K562 (cell line): ENCODE measurements at regions not wholly inside any gene's neighbourhood (a gene's known extent, or its start where the extent isn't known, plus 50 kb on each side); places are given as distances from the start of the nearest gene placed in this dataset.

ENCODE experiments used
- CEBPB ChIP-seq: fragments of 450-650 bp; IDR thresholded peaks from 2 replicates; pipeline ENCODE4 v1.6.1; 2016; ENCODE audit warnings: missing genetic modification characterization, missing compliant biosample characterization
- EP300 ChIP-seq: IDR thresholded peaks from 2 replicates; pipeline ENCODE4 v1.6.1; 2012; ENCODE audit warnings: low read length, improper control_type of control experiment
- GABPA ChIP-seq: fragments of 200-800 bp; sonication (Bioruptor generic); conservative IDR thresholded peaks from 2 replicates; pipeline ENCODE4 v1.6.1; 2016; ENCODE audit warnings: low read depth, missing genetic modification characterization, missing compliant biosample characterization
- HNRNPL ChIP-seq: fragments of 200-400 bp; formaldehyde crosslinking; IDR thresholded peaks from 2 replicates; pipeline ENCODE4 v1.6.1; 2017; ENCODE audit warnings: low read depth, mild to moderate bottlenecking, low read length
- POLR2A ChIP-seq: fragments of 450-650 bp; conservative IDR thresholded peaks from 2 replicates; pipeline ENCODE4 v1.6.1; 2016
- RAD21 ChIP-seq, 2 experiments: fragments of 250-450 bp in 1 of 2; fragments of 450-650 bp in 1 of 2; sonication (Bioruptor Pico) in 1 of 2; formaldehyde crosslinking in 1 of 2; IDR thresholded peaks in 1 of 2; conservative IDR thresholded peaks in 1 of 2; 2 replicates each; pipeline versions ENCODE4 v1.4.0 to v1.8.0; 2020 to 2022; ENCODE audit warnings: mild to moderate bottlenecking in 2 of 2, moderate library complexity in 1 of 2
- RBM39 ChIP-seq: fragments of 200-400 bp; formaldehyde crosslinking; optimal IDR thresholded peaks from 2 replicates; pipeline ENCODE3; 2018; ENCODE audit warnings: low read depth, low read length
- ZBTB1 ChIP-seq: sonication (generic); formaldehyde crosslinking; IDR thresholded peaks from 2 replicates; pipeline ENCODE4 v1.8.1; 2023; ENCODE audit warnings: missing genetic modification reagents, low read depth, mild to moderate bottlenecking, borderline replicate concordance
- ZNF232 ChIP-seq: sonication (generic); formaldehyde crosslinking; IDR thresholded peaks from 2 replicates; pipeline ENCODE4 v1.8.0; 2022; ENCODE audit warnings: mild to moderate bottlenecking, missing genetic modification reagents
- TF ChIP-seq, protein P1 (sequence below): IDR thresholded peaks from 3 replicates; pipeline ENCODE4 v1.6.1; 2011; ENCODE audit warnings: borderline replicate concordance, mild to moderate bottlenecking; ENCODE audit not compliant: insufficient read length, insufficient read depth
- TF ChIP-seq, protein P2 (sequence below): fragments of 250-450 bp; sonication (Bioruptor Pico); IDR thresholded peaks from 2 replicates; pipeline ENCODE4 v1.9.0; 2021; ENCODE audit warnings: mild to moderate bottlenecking
- TF ChIP-seq, protein P3 (sequence below), 3 experiments: IDR thresholded peaks in 2 of 3; conservative IDR thresholded peaks in 1 of 3; 2 replicates each; pipeline ENCODE4 v1.5.1; 2011 to 2012; ENCODE audit warnings: low read length in 3 of 3, mild to moderate bottlenecking in 3 of 3, control low read depth in 2 of 3, improper control_type of control experiment in 1 of 3, inconsistent platforms in 1 of 3, low read depth in 1 of 3, mixed read lengths in 1 of 3, moderate library complexity in 1 of 3; ENCODE audit not compliant: insufficient read depth in 2 of 3

DNA sequence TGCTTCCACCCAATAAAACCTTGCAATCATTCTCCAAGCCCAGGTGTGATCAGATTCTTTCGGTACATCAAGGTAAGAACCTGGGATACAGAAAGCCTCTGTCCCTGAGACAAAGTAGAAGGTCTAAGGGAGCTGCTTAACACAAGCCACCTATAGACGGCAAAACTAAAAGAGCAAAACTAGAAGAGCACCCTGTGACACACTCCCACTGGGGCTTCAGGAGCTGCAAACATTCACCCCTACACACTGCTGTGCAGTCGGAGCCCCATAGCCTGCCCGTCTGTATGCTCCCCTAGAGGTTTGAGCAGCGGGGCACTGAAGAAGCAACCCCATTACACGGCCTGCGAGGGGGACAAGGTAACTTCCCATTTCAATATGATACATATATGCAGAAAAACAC, 179.6 kb upstream of the CDH9 start:
- TF ChIP-seq HNRNPL (no peak), RBM39 (no peak), EP300 (no peak), ZBTB1 (no peak), GABPA (tag) (no peak), CEBPB (tag) (no peak), ZNF232 (no peak), POLR2A (no peak), RAD21 (CRISPR knock-in tag; conservative IDR thresholded peaks at IDR 0.05 in 1 of 2, IDR thresholded peaks at IDR 0.05 in 1 of 2) (no peak)
- TF ChIP-seq, protein P1, sequence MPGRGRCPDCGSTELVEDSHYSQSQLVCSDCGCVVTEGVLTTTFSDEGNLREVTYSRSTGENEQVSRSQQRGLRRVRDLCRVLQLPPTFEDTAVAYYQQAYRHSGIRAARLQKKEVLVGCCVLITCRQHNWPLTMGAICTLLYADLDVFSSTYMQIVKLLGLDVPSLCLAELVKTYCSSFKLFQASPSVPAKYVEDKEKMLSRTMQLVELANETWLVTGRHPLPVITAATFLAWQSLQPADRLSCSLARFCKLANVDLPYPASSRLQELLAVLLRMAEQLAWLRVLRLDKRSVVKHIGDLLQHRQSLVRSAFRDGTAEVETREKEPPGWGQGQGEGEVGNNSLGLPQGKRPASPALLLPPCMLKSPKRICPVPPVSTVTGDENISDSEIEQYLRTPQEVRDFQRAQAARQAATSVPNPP, result no peak
- TF ChIP-seq, protein P2, sequence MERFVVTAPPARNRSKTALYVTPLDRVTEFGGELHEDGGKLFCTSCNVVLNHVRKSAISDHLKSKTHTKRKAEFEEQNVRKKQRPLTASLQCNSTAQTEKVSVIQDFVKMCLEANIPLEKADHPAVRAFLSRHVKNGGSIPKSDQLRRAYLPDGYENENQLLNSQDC, result no peak
- TF ChIP-seq, protein P3, sequence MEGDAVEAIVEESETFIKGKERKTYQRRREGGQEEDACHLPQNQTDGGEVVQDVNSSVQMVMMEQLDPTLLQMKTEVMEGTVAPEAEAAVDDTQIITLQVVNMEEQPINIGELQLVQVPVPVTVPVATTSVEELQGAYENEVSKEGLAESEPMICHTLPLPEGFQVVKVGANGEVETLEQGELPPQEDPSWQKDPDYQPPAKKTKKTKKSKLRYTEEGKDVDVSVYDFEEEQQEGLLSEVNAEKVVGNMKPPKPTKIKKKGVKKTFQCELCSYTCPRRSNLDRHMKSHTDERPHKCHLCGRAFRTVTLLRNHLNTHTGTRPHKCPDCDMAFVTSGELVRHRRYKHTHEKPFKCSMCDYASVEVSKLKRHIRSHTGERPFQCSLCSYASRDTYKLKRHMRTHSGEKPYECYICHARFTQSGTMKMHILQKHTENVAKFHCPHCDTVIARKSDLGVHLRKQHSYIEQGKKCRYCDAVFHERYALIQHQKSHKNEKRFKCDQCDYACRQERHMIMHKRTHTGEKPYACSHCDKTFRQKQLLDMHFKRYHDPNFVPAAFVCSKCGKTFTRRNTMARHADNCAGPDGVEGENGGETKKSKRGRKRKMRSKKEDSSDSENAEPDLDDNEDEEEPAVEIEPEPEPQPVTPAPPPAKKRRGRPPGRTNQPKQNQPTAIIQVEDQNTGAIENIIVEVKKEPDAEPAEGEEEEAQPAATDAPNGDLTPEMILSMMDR (IDR thresholded peaks at IDR 0.05 in 2 of 3, conservative IDR thresholded peaks at IDR 0.05 in 1 of 3; ENCODE audit: insufficient read depth in 2 of 3, low read depth in 1 of 3, low read length in 3 of 3), result no peak
